ENCODE measurements at regions not wholly inside any gene's neighbourhood (a gene's known extent, or its start where the extent isn't known, plus 50 kb on each side); places are given as distances from the start of the nearest gene placed in this dataset.

GRCh38 chr2:120619579-120619978, 116.1 kb upstream of the GLI2 start:
- no peak overlapping the region for H3K4me3 ChIP-seq (replicated peaks; ENCODE audit: low read depth, low read length)
- no peak for TF ChIP-seq CTCF (IDR thresholded peaks at IDR 0.05; ENCODE audit: low read length, missing control alignments)
- DNase-seq (ENCODE audit: low read depth) = no peak

GRCh38 chr2:120620025-120620793, 115.5 kb upstream of the GLI2 start:
- no peak for DNase-seq (ENCODE audit: low read depth)
- TF ChIP-seq CTCF (IDR thresholded peaks at IDR 0.05; ENCODE audit: low read length, missing control alignments) = no peak
- H3K4me3 ChIP-seq (replicated peaks; ENCODE audit: low read depth, low read length) = no peak overlapping the region

- no peak overlapping the region for H3K4me3 ChIP-seq (replicated peaks; ENCODE audit: low read depth, low read length)
- DNase-seq (ENCODE audit: low read depth) = no peak
- TF ChIP-seq CTCF (IDR thresholded peaks at IDR 0.05; ENCODE audit: low read length, missing control alignments) = no peak
Measured at GRCh38 chr2:120622159-120622869, 113.4 kb upstream of the GLI2 start.

GRCh38 chr2:120622886-120623753, 112.5 kb upstream of the GLI2 start:
- H3K4me3 ChIP-seq (replicated peaks; ENCODE audit: low read depth, low read length) = no peak overlapping the region
- TF ChIP-seq CTCF (IDR thresholded peaks at IDR 0.05; ENCODE audit: low read length, missing control alignments) = no peak
- DNase-seq (ENCODE audit: low read depth) = no peak

GRCh38 chr2:120624061-120624737, 111.5 kb upstream of the GLI2 start:
- no peak overlapping the region for H3K4me3 ChIP-seq (replicated peaks; ENCODE audit: low read depth, low read length)
- TF ChIP-seq CTCF (IDR thresholded peaks at IDR 0.05; ENCODE audit: low read length, missing control alignments) = no peak
- DNase-seq (ENCODE audit: low read depth) = no peak

- no peak overlapping the region for H3K4me3 ChIP-seq (replicated peaks; ENCODE audit: low read depth, low read length)
- no peak for DNase-seq (ENCODE audit: low read depth)
- no peak for TF ChIP-seq CTCF (IDR thresholded peaks at IDR 0.05; ENCODE audit: low read length, missing control alignments)
Measured at GRCh38 chr2:120624738-120625446, 110.8 kb upstream of the GLI2 start.
